ENCODE measurements at regions not wholly inside any gene's neighbourhood (a gene's known extent, or its start where the extent isn't known, plus 50 kb on each side); places are given as distances from the start of the nearest gene placed in this dataset.

- no peak for ATAC-seq
- intact Hi-C loops (cut with DNase I): no loop called here
- H3K27me3 ChIP-seq (ENCODE audit: control insufficient read depth, insufficient read depth): no peaks in the 10 kb centered on the region
- DNase-seq: no peak
- no peak overlapping the region for H3K27ac ChIP-seq (ENCODE audit: low read length)
- 84% methylated on average over 4 of the region's 4 CpGs for WGBS
- no peaks in the 10 kb centered on the region for H3K9me3 ChIP-seq (ENCODE audit: control insufficient read depth, low read length)
- no peaks in the 10 kb centered on the region for H3K4me1 ChIP-seq (ENCODE audit: control insufficient read depth, insufficient read depth, low read length)
- H3K4me3 ChIP-seq (ENCODE audit: low read length): no peak overlapping the region
These were observed 305.5 kb upstream of the EMCN start for GRCh38 chr4:100823066-100823992.

- H3K9me3 ChIP-seq (ENCODE audit: control insufficient read depth, low read length): no peaks in the 10 kb centered on the region
- 91% methylated on average over 3 of the region's 3 CpGs for WGBS
- DNase-seq (no peak), ATAC-seq (no peak)
- no peaks in the 10 kb centered on the region for H3K4me1 ChIP-seq (ENCODE audit: control insufficient read depth, insufficient read depth, low read length)
- intact Hi-C loops (cut with DNase I): no loop called here
- H3K27me3 ChIP-seq (ENCODE audit: control insufficient read depth, insufficient read depth): no peaks in the 10 kb centered on the region
- no peak overlapping the region for H3K27ac ChIP-seq (ENCODE audit: low read length)
- H3K4me3 ChIP-seq (ENCODE audit: low read length): no peak overlapping the region
These were observed 302.4 kb upstream of the EMCN start for GRCh38 chr4:100820249-100820648.

DNA sequence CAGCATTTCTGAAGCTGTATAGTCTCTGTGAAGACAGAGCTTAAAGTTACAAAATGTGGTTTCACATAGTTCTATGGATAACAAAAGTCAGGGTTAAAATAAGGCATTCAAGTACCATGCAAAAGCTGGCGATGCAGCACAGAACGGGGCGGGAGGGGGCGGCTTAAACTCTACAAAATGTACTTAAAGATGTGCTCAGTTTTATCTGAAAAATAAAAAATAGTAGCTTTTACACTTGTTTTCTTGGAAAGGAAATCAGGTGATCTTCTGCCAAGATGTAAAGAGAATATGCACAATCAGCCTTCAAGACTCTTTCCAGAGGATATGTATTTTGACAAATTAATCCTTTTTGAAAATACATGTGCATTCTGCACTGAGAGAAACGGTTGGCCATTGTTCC, 301.7 kb upstream of the EMCN start:
- no peaks in the 10 kb centered on the region for H3K27me3 ChIP-seq (ENCODE audit: control insufficient read depth, insufficient read depth)
- DNase-seq: no peak
- no peak overlapping the region for H3K4me3 ChIP-seq (ENCODE audit: low read length)
- ATAC-seq: no peak
- no peaks in the 10 kb centered on the region for H3K4me1 ChIP-seq (ENCODE audit: control insufficient read depth, insufficient read depth, low read length)
- no peaks in the 10 kb centered on the region for H3K9me3 ChIP-seq (ENCODE audit: control insufficient read depth, low read length)
- 81% methylated on average over 5 of the region's 5 CpGs for WGBS
- intact Hi-C loops (cut with DNase I): no loop called here
- H3K27ac ChIP-seq (ENCODE audit: low read length): no peak overlapping the region

GRCh38 chr4:100816436-100817045, 298.7 kb upstream of the EMCN start:
- H3K27ac ChIP-seq (ENCODE audit: low read length): no peak overlapping the region
- ATAC-seq (no peak), DNase-seq (no peak)
- H3K9me3 ChIP-seq (ENCODE audit: control insufficient read depth, low read length): no peaks in the 10 kb centered on the region
- no peaks in the 10 kb centered on the region for H3K4me1 ChIP-seq (ENCODE audit: control insufficient read depth, insufficient read depth, low read length)
- H3K4me3 ChIP-seq (ENCODE audit: low read length): no peak overlapping the region
- intact Hi-C loops (cut with DNase I): no loop called here
- no peaks in the 10 kb centered on the region for H3K27me3 ChIP-seq (ENCODE audit: control insufficient read depth, insufficient read depth)
- WGBS: 80% methylated on average over 2 of the region's 2 CpGs

GRCh38 chr4:100811046-100811445, 293.2 kb upstream of the EMCN start:
- intact Hi-C loops (cut with DNase I): no loop called here

DNA sequence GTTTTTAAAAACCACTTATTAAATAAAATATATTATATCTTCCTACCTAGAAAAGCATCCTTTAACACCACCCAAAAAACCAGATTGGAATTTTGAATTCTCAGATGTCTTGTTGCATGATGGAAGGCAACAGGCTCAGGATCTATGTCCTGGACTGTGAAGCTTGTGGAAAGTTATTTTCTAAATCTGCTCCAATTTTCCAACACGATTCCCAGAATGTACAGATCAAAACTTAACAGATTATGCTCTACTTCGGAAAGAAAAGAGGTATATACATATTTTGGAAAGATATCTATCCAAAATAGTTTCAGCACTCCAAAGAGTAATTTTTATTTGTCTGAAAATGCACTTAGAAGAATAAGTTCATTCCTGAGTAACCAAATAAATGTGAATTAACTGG, 291.7 kb upstream of the EMCN start:
- intact Hi-C loops (cut with DNase I): no loop called here
- Histone ChIP-seq H3K4me1 (ENCODE audit: control insufficient read depth, insufficient read depth, low read length) (no peaks in the 10 kb centered on the region), H3K9me3 (ENCODE audit: control insufficient read depth, low read length) (no peaks in the 10 kb centered on the region), H3K27me3 (ENCODE audit: control insufficient read depth, insufficient read depth) (no peaks in the 10 kb centered on the region), H3K27ac (ENCODE audit: low read length) (no peak overlapping the region), H3K4me3 (ENCODE audit: low read length) (no peak overlapping the region)
- DNase-seq (no peak), ATAC-seq (no peak)
- WGBS: 62% methylated on average over 2 of the region's 2 CpGs

More at GRCh38 chr4:100811046-100811445, 293.2 kb upstream of the EMCN start:
- H3K27me3 ChIP-seq (ENCODE audit: control insufficient read depth, insufficient read depth): no peaks in the 10 kb centered on the region
- WGBS: 75% methylated on average over 2 of the region's 2 CpGs
- H3K4me1 ChIP-seq (ENCODE audit: control insufficient read depth, insufficient read depth, low read length): no peaks in the 10 kb centered on the region
- no peak overlapping the region for H3K27ac ChIP-seq (ENCODE audit: low read length)
- ATAC-seq: no peak
- no peak for DNase-seq
- no peak overlapping the region for H3K4me3 ChIP-seq (ENCODE audit: low read length)
- H3K9me3 ChIP-seq (ENCODE audit: control insufficient read depth, low read length): no peaks in the 10 kb centered on the region

- intact Hi-C loops (cut with DNase I): no loop called here
- DNase-seq (no peak), ATAC-seq (no peak)
- Histone ChIP-seq H3K27me3 (ENCODE audit: control insufficient read depth, insufficient read depth) (no peaks in the 10 kb centered on the region), H3K27ac (ENCODE audit: low read length) (no peak overlapping the region), H3K4me3 (ENCODE audit: low read length) (no peak overlapping the region), H3K4me1 (ENCODE audit: control insufficient read depth, insufficient read depth, low read length) (no peaks in the 10 kb centered on the region), H3K9me3 (ENCODE audit: control insufficient read depth, low read length) (no peaks in the 10 kb centered on the region)
These were observed 289.2 kb upstream of the EMCN start for GRCh38 chr4:100806988-100807387.

DNA sequence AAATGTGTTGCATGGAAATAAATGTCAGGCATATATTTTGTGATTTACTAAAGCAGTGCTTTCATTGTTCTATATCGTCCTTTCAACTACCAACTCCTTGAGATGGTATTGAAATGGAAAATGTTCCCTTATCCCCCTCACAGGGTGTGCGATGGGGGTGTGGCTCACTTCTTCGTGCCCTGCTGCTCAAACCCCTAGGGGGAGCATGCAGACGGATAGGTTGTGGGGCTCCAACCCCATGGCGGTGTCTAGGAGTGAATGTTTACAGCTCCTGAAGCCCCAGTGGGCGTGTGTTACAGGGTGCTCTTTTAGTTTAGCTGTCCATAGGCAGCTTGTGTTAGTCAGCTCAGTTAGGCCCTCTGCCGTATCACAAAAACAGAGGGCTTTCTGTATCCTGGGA, 287.7 kb upstream of the EMCN start:
- ATAC-seq: no peak
- Histone ChIP-seq H3K4me1 (ENCODE audit: control insufficient read depth, insufficient read depth, low read length) (no peaks in the 10 kb centered on the region), H3K9me3 (ENCODE audit: control insufficient read depth, low read length) (no peaks in the 10 kb centered on the region), H3K27me3 (ENCODE audit: control insufficient read depth, insufficient read depth) (no peaks in the 10 kb centered on the region), H3K27ac (ENCODE audit: low read length) (no peak overlapping the region), H3K4me3 (ENCODE audit: low read length) (no peak overlapping the region)
- intact Hi-C loops (cut with DNase I): no loop called here
- 83% methylated on average over 7 of the region's 7 CpGs for WGBS
- DNase-seq: no peak

DNA sequence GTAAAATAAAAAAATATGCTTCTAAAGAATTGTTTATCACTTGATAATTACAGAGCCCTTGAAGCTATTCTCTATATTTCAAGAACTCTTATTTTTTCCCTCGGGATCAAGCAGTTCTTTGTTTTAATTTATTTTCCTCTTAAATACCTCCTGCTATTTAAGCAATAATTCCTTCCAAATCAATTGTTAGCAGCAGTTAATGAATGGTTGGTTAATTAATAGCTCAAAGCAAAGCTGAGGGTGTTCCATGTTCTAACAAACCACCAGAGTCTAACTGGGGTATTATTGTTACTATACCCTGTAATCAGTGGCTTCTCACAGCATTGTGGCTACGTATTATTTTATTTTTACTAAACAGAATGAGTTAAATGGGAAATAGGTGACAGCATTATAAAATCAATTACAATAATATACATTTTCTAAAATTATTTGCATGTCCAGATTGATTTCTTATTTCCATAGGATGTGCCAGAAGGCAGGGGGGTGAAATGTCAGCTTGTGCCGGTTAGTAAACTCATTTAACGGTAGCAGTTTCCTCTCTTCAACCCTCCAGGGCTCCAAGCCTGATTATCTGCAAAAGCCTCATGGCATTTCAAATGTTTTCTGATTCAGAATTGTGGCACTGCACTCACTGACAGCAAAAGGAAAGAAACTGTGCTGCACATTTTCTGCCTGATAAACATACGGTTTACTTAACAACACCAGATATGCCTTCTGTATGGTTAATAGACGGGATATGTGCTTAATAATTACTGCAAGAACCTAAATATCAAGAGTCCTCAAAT, 286.9 kb upstream of the EMCN start:
- WGBS: 83% methylated on average over 6 of the region's 6 CpGs
- no peak for ATAC-seq
- Histone ChIP-seq H3K4me3 (ENCODE audit: low read length) (no peak overlapping the region), H3K9me3 (ENCODE audit: control insufficient read depth, low read length) (no peaks in the 10 kb centered on the region), H3K4me1 (ENCODE audit: control insufficient read depth, insufficient read depth, low read length) (no peaks in the 10 kb centered on the region), H3K27ac (ENCODE audit: low read length) (no peak overlapping the region), H3K27me3 (ENCODE audit: control insufficient read depth, insufficient read depth) (no peaks in the 10 kb centered on the region)
- intact Hi-C loops (cut with DNase I): no loop called here
- DNase-seq: no peak

DNA sequence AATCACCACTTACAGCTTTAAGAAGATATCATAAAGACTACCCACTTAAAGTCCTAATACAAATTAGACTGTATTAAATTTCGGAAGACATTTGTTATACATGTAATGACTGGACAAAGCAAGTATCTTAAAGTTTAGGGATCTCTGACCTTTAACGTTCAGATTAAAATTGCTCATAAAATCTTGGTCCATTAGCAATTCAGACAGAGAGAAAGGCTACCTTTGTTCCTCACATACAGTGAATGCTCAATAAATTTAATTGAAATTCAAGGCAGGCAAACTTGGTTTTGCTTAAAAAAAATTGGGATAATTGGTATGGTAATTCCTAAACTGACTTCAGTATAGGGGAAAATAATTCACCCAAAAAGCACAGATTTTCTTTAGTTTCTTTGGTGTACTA, 285.9 kb upstream of the EMCN start:
- ATAC-seq (no peak), DNase-seq (no peak)
- H3K9me3 ChIP-seq (ENCODE audit: control insufficient read depth, low read length): no peaks in the 10 kb centered on the region
- 83% methylated on average over 2 of the region's 2 CpGs for WGBS
- no peaks in the 10 kb centered on the region for H3K4me1 ChIP-seq (ENCODE audit: control insufficient read depth, insufficient read depth, low read length)
- no peak overlapping the region for H3K27ac ChIP-seq (ENCODE audit: low read length)
- intact Hi-C loops (cut with DNase I): no loop called here
- H3K4me3 ChIP-seq (ENCODE audit: low read length): no peak overlapping the region
- no peaks in the 10 kb centered on the region for H3K27me3 ChIP-seq (ENCODE audit: control insufficient read depth, insufficient read depth)
